ENCODE measurements at regions not wholly inside any gene's neighbourhood (a gene's known extent, or its start where the extent isn't known, plus 50 kb on each side); places are given as distances from the start of the nearest gene placed in this dataset.
"Not testable (repeated sequence)": the region's sequence is repeated elsewhere in the genome, so short reads cannot be mapped to it uniquely, and the experiment has no call there.

DNA sequence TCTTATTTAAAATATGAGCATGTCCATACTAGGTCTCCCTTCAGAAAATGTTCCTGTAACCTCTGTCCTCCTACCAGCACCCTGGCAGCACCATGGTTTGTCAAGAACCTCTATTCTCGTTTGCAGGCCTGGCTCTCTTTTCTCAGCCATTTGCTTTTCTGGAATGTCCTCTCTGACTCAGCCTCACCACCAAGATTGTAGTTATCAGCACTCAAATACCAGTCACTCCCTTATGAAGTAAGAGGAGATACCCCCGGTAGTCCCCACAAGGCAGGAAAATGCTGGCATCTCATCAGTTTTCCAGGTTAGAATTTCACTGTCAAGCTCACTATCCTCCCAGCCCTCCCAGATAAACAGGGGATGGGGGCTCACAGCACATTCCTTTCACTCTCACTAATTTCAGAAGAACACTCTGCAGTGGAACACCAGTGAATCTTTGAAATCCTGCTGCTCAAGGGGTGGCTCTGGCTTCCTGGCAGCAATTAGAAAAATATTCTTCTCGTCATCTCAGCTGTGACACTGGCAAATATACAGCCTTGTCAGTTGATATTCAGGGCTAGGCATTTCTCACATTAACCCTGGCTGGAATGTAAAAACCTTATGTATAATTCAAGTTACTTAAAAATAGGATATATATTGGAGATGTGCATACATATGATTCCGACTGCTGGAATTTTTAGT is 129.2 kb downstream of the TBX18 start:
- DNase-seq: no peak

- DNase-seq: no peak
Observed at GRCh38 chr6:84633771-84634170, 130.6 kb downstream of the TBX18 start.

- not testable (repeated sequence) for DNase-seq
Observed at GRCh38 chr6:84626527-84626926, 137.9 kb downstream of the TBX18 start.

DNA sequence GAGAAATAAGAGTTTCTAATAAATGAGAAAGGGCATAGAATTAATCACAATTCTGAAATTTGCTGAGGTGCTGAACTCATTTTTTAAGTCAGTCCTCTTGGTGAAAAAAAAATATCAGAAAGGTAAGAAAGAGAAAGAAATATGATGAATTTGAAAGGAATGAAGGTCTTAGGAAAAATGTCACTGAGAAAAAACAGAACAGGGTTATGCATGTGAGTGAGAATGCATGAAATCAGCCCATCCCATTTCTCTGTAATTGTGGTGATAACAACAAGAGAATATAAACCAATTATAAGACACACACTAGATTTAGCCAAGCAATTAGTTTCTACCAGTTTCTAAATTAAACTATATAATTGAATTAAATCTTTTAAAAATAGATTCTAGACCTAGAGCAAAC is 138.9 kb downstream of the TBX18 start:
- no peak for DNase-seq

GRCh38 chr6:84623956-84624680 is 140.3 kb downstream of the TBX18 start:
- DNase-seq: no peak

GRCh38 chr6:84618836-84619235 is 145.6 kb downstream of the TBX18 start:
- DNase-seq: no peak

- DNase-seq: no peak
Observed at GRCh38 chr6:84618046-84618752, 146.2 kb downstream of the TBX18 start.

- DNase-seq: no peak
Observed at GRCh38 chr6:84615987-84616386, 148.4 kb downstream of the TBX18 start.

- no peak for DNase-seq
Observed at GRCh38 chr6:84615113-84615850, 149.1 kb downstream of the TBX18 start.

GRCh38 chr6:84606860-84607259 is 157.5 kb downstream of the TBX18 start:
- DNase-seq: no peak

GRCh38 chr6:84605298-84605697 is 159.1 kb downstream of the TBX18 start:
- no peak for DNase-seq

DNA sequence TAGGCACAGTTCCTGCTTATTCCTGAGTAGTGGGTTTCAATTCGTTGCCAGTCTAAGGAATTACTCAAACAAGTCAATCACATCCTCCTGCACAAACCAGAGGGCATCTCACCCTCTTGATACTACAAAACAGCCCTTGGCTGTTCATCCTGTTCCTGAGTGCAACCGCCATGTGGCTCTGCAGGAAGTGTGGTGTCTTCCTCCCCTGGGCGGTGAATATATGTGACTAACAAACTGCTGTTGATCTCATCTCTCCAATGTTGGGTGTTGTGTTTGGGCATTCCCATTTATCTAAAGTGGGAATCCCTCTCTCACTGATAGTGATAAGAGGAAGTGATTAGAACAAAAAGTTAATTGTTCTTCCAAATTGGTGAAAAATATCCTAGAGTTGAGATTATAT is 163.0 kb downstream of the TBX18 start:
- no peak for DNase-seq

GRCh38 chr6:84599991-84600390 is 164.4 kb downstream of the TBX18 start:
- no peak for DNase-seq

- DNase-seq: no peak
Observed at GRCh38 chr6:84597238-84597875, 167.0 kb downstream of the TBX18 start.

- no peak for DNase-seq
Observed at GRCh38 chr6:84596488-84596887, 167.9 kb downstream of the TBX18 start.

- DNase-seq: no peak
Observed at GRCh38 chr6:84588697-84589080, 175.7 kb downstream of the TBX18 start.

DNA sequence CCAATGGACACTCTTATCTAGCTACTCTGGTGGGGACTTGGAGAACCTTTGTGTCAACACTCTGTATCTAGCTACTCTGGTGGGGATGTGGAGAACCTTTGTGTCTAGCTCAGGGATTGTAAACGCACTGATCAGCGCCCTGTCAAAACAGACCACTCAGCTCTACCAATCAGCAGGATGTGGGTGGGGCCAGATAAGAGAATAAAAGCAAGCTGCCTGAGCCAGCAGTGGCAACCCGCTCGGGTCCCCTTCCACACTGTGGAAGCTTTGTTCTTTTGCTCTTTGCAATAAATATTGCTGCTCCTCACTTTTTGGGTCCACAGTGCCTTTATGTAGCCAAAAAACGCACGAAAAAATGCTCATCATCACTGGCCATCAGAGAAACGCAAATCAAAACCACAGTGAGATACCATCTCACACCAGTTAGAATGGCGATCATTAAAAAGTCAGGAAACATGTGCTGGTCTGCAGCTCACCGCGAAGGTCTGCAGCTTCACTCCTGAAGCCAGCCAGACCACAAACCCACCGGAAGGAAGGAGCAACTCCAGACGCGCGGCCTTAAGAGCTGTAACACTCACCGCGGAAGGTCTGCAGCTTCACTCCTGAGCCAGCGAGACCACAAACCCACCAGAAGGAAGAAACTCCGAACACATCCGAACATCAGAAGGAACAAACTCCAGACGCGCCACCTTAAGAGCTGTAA is 176.3 kb downstream of the TBX18 start:
- DNase-seq: not testable (repeated sequence)

GRCh38 chr6:84587202-84587940 is 177.0 kb downstream of the TBX18 start:
- DNase-seq: not testable (repeated sequence)

DNA sequence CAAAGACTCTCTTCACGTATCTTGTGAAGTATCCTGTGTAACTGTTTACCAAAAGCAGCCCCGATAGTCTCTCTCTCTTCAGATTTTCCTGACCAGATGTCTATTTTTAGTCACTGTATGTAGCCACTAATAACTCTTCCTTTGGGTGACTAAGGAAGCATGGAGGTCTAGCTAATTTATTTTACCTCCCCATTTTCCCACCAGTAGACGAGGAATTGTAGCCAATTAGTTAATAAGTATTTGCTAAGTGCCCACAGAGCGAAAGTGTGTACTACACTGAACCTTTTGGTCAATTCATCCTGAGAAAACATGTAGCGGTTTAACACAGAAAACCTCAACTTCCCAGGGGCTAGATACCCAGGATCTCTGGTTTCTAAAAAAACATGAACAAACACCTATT is 180.6 kb downstream of the TBX18 start:
- no peak for DNase-seq

GRCh38 chr6:84582997-84583396 is 181.4 kb downstream of the TBX18 start:
- DNase-seq: no peak

GRCh38 chr6:84581494-84582259 is 182.7 kb downstream of the TBX18 start:
- DNase-seq: no peak
